ENCODE measurements at regions not wholly inside any gene's neighbourhood (a gene's known extent, or its start where the extent isn't known, plus 50 kb on each side); places are given as distances from the start of the nearest gene placed in this dataset.
A peak's percentile ranks its signal among the peaks of the same experiment; 100 is the strongest.

DNA sequence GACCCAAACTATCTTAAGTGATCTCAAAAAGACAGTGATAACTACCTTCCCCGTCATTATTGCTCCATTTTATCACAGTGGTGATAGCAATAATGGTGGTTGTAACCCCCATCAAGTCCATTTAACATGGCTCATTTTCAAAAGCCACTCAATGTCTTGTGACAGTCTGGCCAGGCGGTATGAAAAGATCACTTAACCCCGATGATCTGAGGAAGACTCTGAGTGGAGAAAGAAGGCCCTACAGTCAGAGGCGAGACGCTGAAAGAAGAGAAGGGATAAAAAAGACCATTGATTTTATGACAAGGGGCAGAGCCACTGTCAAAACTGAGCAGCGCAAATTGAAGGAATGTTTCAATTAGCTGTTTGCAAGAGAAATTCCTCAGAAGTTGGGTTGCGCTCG is 417.2 kb upstream of the PBX1 start:
- DNase-seq (ENCODE audit: low spot score): no peak

DNA sequence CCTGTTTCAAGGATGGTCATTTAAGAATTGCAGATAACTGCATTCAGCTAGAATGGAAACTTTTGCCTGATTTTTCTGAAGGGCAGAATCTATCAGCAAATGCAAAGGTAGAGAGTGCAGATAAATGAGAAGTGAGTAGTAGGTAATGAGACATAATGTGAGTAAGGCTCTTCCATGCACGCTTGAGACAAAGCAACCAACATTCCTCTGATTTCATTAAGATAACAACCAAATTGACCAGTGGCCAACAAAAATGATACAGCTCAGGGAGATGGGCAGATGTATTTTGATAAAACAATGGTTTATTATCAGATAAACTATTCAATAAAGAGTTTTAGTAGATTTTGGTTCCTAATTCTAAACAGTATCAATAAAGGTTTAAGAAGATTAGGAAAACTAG is 404.4 kb upstream of the PBX1 start:
- DNase-seq (ENCODE audit: low spot score): no peak

DNA sequence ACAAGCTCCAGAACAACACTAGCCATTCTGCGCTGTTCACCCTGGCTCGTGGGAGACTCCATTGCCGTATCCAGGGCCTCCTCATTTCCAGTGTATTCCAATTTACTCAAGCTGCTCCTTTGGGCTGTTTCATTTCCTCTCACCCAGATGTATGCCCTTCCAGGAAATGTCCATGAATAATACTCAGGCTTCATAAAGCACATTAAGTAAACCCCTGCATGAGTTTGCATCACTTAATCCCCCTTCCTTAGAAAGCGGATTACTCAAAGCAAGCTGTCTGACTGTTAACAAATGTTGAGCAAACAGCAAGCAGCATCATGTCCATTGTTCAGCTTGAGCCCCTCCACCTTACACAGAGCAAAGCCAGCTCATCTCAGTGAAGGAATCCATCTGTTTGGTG is 403.6 kb upstream of the PBX1 start:
- no peak for DNase-seq (ENCODE audit: low spot score)

DNA sequence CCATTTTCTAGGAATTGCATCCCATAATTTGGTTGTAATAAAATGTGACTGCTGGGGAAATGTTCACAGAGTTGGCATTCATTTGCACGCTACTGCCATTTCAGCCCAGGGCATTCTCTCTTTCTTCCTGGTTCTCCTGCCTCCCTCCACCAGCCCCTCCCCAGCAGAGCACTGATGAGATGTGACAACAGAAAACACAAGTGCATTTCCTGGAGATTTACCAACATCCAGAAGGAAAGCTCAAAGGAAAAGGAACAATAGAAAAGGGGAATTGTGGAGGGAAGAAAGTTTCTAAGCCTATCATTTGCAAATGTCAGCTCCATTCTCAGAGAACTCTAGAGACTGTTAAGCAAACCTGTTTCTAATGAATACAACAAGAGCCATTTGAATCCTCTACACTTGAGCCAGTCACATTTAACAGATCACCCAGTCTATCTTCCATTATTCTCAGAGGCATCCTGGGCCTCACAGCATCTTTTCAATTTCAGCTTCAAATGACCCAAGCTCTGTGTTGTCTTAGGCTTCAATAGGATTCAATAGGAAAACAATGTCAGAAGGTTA is 395.6 kb upstream of the PBX1 start:
- DNase-seq (ENCODE audit: low spot score): no peak

DNA sequence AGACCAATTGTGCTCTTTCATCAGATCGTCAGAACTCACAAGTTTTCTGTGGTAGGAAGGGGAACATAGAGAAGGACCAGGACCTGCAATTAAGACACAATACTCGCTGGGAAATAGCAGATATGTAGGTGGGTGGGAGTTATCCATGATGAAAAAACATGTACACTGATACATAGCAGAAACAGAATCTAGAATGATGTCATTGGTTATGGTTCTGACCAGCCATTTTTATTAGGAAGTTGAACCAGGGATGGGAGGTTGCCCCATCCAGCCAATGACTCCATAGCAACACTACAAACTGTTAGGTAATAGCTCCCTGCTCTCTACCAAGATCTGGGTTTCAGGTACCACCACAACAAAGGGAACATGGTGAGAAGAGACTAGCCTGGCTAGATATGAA is 393.5 kb upstream of the PBX1 start:
- no peak for DNase-seq (ENCODE audit: low spot score)

DNA sequence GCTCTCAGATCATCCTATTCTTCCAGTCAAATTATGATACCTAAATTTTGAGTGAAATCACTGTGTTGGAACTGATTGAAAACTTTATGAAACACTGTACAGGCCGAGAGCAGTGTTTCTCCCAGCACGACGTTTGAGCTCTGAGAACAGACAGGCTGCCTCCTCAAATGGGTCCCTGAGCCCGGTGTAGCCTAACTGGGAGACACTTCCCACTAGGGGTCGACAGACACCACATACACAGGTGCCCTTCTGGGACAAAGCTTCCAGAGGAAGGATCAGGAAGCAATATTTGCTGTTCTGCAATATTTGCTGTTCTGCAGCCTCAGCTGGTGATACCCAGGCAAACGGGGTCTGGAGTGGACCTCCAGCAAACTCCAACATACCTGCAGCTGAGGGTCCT is 392.5 kb upstream of the PBX1 start:
- peak; percentile 63 for DNase-seq (ENCODE audit: low spot score)

DNA sequence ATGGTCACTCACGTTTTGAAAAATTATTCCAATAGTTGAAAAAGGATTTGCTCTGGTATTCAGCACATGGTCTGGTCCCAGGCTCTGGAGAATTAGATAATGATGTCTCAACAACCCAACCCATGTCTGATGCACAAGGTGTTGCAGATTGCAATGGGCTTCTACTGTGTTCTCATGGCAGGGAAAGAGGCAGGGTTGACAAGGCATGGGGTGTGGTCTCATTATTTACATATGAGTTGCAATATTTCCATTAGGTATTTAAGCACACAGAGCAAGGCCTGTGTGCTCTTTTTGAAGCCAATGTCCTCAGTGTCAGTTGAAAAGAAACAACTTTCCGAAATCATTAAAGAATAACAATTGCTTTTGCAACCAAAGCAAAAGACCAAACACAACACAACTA is 381.9 kb upstream of the PBX1 start:
- DNase-seq (ENCODE audit: low spot score): no peak

DNA sequence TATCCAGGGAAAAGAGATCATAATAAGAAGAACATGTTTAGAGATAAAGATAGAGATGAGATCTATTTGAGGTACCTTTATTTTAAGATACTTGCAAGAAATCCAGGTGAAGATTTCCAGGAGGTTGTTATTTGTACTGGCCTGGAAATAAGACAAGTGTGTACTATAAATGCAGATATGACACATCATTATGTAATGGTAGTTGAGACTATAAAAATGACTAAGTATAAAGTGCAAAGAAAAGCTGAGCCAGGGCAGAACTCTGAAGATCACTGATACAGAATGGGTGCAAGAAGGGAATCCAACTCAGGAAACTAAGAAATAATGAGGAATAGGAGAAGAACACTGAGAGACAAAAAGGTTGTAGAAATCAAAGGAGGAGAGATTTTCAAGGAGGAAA is 378.2 kb upstream of the PBX1 start:
- DNase-seq (ENCODE audit: low spot score): no peak

DNA sequence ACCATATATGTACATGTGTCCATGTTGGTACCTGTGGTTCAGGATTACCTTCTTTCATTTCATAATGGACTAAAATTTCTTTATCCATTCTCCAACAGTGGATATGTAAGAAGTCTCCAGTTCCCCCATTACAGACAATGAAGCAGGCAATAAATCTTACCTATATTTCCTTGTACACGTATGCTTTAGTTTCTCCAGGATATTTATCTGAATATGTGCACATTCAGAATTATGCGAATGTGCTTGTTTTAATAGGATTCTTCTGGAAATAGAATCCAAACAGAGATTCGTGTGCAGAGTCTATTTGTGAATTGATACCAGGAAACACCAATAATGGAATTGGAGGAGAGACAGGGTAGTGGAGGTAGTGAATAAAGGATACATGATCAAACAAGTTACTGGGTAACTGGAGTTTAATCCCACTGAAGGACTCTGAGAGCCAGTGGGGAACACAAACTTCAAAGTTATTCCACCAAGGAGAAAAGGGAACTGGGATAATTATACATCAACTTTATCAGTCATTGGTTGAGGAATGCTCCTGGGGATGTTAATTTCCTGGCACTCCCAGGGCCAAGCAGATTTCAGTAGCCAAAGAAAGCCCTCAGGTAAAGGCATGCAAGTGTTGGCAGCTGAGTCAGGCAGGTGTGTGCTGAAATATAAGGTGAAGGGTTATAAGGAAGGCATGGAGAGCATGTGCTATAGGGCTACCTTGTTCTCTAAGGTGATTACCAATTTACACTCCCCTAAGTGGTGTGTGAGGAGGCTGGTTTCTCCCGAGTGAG is 374.9 kb upstream of the PBX1 start:
- no peak for DNase-seq (ENCODE audit: low spot score)

DNA sequence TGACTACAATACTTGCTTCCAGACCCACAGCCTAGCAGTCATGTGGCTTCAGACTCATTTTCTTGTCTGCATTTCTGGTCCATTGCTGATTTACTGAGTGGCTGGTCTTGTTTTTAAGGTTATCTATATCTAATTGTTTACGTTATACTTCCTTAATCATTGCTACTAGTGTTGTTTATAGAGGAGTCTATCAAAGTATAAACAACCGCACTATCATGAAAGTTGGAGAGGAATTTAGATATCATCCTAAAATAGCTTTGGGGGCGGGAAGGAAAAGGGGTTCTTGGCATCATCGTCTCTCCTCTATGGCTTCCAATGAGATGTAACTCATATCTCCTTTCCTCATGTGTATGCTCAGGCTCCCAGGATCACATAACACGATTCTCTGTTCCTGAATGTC is 372.1 kb upstream of the PBX1 start:
- DNase-seq (ENCODE audit: low spot score): no peak

DNA sequence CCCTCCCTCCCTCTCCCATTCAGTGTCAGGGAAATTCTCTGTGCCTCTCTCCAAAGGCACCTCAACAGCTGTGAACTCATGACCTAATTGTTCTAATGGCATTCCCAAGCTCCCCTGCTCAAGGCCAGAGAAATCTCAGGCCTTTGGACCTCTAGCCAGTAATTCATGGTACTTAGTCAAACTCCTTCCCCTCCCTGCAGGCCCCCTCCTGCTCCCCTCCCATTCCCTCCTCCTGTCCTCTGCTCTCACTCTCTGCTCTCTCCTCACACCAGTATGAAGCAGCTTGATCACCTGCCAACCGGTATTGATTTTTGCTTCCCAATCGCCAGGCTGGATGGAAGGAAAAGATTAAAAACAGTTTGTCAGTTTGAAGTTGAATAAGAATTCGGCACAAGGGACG is 370.5 kb upstream of the PBX1 start:
- no peak for DNase-seq (ENCODE audit: low spot score)

DNA sequence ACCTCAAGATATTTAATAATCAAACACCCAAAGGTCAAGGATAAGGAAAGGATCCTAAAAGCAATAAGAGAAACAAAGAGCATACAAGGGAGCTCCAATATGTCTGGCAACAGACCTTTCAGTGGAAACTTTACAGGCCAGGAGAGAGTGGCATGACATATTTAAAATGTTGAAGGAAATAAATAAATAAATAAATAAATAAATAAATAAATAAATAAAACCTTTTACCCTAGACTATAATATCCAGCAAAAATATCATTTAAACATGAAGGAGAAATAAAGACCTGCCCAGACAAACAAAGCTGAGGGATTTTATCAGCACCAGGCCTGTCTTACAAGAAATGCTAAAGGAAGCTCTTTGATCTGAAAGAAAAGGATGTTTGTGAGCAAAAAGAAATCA is 367.8 kb upstream of the PBX1 start:
- DNase-seq (ENCODE audit: low spot score): no peak

DNA sequence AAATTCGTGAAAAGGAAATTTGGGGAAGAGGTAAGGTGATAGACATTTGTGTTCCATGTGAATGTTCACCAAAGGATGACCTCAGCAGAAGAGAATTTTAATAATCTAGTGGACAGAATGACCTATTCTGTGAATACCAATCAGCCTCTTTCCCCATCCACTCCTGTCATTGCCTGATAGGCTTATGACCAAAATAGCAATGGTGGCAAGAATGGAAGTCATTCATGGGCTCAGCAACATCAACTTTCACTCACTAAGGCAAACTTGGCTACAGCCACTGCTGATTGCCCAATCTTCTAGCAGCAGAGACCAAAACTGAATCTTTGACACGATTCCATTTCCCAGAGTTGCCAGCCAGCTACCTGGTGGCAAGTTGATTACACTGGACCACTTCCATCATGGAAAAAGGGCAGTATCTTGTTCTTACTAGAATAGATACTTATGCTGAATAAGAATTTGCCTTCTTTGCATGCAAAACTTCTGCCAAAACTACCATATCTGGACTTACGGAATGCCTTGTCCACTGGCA is 348.7 kb upstream of the PBX1 start:
- DNase-seq (ENCODE audit: low spot score): no peak

DNA sequence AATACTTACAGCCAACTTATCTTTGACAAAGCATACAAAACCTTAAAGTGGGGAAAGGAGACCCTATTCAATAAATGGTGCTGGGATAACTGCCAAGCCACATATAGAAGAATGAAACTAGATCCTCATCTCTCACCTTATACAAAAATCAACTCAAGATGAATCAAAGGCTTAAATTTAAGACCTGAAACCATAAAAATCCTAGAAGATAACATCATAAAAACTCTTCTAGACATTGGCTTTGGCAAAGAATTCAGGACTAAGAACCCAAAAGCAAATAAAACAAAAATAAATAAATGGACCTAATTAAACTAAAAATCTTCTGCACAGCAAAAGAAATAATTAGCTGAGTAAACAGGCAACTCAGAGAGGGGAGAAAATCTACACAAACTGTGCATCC is 335.6 kb upstream of the PBX1 start:
- no peak for DNase-seq (ENCODE audit: low spot score)

DNA sequence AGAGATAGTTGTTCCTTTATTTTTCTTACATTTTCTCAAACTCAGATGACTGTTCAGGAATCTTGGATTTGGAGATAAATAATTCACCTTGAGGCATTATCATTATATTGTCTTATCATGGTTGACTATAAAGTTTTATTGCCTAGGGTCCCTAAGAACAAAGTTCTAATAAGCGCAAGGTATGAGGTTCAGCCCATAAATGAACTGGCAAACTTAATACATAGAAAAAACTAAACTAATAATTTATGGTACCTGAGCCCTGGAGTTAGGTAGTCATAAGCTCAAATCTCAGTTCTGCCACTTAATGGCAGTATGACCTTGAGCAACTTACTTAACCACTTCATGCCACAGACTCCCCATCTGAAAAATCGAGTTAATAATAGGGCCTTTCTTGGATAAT is 334.0 kb upstream of the PBX1 start:
- no peak for DNase-seq (ENCODE audit: low spot score)

DNA sequence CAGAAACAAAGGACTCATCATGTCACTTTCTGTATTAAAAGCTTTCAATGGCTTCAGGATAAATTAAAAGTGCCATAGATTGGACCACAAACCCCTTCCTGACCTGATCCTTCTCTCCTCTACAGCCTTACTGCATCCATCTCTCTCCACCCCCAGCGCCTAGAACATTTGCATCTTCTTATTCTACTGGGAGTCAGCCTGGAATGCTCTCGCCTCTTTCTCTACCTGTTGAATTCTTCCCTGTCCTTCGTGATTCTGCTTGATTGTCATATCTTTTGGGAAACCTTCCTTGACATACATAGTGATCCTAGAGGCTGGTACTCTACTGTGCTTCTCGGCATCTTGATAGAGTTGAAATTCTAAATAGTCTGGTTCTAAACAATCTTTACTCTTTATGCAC is 332.0 kb upstream of the PBX1 start:
- DNase-seq (ENCODE audit: low spot score): no peak

DNA sequence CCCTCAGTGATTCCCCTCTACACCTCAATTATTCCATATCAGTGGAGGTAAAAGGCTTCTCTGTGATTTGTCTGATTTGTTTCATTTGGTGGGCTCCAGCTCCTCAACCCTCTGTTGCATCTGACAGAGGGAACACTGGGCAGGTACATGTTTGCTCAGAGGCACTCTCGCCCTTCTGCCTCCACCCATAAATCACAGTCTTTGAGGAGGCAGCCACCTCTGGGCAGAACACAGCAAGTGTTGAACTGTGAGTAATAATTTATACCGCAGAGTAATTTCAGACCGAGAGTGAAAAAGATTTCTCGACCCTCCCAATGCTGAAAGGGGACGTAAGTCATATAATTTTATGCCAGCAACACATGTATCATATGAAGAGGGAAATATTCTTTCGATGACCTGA is 330.1 kb upstream of the PBX1 start:
- no peak for DNase-seq (ENCODE audit: low spot score)

DNA sequence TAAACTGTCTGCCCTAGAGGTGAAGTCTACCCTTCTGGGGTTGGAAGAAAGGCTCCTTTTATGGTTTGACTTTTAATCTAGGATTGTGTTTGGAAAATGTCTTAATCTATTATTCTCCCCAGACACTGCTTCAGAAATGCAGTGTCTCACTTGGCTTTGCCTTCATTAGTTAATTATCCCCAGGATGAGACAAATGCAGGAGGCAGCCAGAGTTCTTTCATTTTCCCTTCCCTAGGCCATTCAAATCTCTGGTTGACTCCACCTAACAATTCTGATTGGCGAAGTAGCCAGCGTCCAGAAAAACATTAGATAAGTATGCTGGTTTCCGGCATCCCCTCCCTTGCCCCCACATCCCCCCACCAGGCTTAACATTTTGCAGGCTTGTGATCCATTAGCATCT is 325.8 kb upstream of the PBX1 start:
- DNase-seq (ENCODE audit: low spot score): no peak

DNA sequence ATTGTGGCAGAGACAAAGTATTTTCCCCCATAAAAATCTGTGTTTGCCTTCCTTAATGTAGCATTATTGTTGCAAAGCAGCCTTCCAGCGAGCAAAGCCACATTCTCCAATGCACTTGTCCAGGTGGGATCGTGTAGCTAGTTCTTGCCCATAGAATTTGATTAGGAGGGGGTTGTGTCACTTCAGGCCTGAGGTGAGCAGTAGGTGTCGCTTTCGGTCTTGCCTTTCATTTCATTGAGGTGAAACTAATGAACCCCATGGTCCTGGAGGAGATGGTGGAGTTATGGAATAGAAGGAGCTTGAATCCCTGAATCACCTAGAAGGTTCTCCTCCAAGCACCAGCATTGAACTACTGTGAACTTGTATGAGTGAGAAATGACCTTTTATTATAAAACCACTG is 318.9 kb upstream of the PBX1 start:
- DNase-seq (ENCODE audit: low spot score): peak; percentile 52

DNA sequence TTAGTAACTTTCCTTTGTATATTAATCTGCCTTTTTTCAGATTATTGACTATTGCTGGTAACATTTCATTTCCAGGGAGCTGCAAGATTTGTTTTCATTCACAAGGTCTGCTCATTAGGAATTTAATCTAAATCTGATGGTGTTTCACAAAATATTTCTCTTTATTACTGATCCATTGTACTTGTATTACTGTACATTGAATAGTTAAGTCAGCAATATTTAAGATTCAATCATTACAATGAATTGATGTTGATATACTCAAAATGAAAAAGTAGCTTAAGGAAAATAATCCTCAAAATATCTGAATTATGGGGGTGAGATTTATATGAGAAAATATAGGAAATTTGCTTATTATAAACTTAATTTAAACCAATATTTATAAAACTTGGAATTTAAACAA is 308.6 kb upstream of the PBX1 start:
- no peak for DNase-seq (ENCODE audit: low spot score)

DNA sequence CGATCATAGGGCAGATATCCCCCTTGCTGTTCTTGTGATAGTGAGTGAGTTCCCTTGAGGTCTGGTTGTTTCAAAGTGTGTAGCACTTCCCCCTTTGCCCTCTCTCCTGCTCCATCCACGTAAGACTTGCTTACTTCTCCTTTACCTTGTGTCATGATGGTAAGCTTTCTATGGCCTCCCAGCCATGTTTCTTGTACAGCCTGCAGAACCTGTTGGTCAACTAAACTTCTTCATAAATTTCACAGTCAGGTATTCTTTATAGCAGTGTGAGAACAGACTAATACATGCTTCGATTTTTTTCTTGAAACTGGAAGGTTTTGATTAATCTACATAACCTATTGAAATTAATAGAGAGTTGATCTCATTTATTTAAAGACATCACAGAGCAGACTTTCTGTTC is 302.5 kb upstream of the PBX1 start:
- peak; percentile 2 for DNase-seq (ENCODE audit: low spot score)

DNA sequence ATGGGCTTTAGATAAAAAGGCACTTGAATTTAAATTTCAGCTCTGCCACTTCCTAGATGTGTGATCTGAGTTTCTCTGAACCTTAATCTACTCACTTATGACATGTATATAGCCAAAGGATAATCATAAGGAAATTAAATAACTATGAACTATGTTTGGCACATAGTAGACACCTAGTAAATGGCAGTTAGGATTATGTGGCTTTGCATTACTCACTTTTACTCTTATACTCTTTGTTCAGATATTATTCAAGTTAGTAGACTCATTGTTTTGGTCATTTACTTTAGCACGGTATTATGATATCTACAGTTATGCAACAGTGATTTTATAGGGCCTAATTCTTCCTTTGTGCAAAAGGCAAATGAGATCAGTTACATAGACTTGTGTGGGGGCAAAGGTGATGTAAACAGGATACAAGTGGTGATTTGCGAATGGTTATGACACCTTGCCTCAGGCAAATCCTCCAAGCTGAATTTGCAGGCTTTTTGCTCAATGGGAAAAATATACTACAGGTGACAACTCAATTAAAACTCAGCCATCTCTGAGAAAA is 297.2 kb upstream of the PBX1 start:
- no peak for DNase-seq (ENCODE audit: low spot score)

DNA sequence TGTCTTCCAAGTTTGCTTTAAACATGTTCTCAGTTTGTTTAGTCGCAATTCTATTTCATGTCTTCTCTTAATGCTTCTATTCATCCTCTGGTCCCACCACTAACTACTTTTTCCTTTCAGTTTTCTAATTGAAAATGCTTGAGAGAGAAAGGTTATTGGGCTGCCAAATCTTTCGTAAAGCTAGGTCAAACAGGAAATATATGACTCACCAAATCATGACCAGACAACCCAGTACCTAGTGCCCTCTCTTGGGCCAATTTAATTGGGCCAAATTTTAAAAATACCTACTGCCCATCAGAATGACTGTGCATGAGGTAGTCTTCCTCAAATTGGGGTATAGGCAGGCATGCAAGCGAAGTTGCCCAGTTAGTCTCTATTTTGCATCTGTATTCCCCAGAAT is 295.4 kb upstream of the PBX1 start:
- DNase-seq (ENCODE audit: low spot score): no peak
